ENCODE measurements at regions not wholly inside any gene's neighbourhood (a gene's known extent, or its start where the extent isn't known, plus 50 kb on each side); places are given as distances from the start of the nearest gene placed in this dataset.

DNA sequence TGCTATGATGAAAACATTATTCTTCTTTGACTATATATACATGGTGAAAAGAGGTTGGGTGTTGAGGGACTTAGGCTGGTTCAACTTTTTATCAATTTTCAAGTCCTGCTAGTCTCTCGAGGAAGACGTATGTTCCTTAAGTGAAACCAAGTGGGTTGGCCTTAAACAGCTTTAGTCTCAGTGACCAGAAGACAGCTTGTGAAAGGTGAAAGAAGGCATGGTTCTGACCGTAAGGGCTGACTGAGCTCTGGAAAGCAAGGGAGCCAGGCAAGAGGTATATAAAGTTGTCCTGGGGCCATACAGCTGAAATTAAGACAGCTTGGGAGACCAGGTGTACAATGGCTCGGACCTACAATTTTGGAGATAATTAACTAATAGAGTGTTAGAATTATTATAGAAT lies 128.9 kb upstream of the TP63 start:
- no peaks in the 10 kb centered on the region for H3K9me3 ChIP-seq (ENCODE audit: control insufficient read depth, insufficient read depth, low read length)
- no peak overlapping the region for H3K4me3 ChIP-seq (ENCODE audit: low read depth, low read length)
- ChIA-PET POLR2A (no interaction called here), CTCF (no interaction called here)
- H3K27me3 ChIP-seq (ENCODE audit: control insufficient read depth, insufficient read depth, low read length) = no peaks in the 10 kb centered on the region
- no peak for DNase-seq (ENCODE audit: low read depth, low spot score)
- no peak overlapping the region for H3K27ac ChIP-seq (ENCODE audit: low read depth, low read length)
- TF ChIP-seq, protein P1, sequence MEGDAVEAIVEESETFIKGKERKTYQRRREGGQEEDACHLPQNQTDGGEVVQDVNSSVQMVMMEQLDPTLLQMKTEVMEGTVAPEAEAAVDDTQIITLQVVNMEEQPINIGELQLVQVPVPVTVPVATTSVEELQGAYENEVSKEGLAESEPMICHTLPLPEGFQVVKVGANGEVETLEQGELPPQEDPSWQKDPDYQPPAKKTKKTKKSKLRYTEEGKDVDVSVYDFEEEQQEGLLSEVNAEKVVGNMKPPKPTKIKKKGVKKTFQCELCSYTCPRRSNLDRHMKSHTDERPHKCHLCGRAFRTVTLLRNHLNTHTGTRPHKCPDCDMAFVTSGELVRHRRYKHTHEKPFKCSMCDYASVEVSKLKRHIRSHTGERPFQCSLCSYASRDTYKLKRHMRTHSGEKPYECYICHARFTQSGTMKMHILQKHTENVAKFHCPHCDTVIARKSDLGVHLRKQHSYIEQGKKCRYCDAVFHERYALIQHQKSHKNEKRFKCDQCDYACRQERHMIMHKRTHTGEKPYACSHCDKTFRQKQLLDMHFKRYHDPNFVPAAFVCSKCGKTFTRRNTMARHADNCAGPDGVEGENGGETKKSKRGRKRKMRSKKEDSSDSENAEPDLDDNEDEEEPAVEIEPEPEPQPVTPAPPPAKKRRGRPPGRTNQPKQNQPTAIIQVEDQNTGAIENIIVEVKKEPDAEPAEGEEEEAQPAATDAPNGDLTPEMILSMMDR (IDR thresholded peaks at IDR 0.05; ENCODE audit: low read depth, low read length) = no peak

DNA sequence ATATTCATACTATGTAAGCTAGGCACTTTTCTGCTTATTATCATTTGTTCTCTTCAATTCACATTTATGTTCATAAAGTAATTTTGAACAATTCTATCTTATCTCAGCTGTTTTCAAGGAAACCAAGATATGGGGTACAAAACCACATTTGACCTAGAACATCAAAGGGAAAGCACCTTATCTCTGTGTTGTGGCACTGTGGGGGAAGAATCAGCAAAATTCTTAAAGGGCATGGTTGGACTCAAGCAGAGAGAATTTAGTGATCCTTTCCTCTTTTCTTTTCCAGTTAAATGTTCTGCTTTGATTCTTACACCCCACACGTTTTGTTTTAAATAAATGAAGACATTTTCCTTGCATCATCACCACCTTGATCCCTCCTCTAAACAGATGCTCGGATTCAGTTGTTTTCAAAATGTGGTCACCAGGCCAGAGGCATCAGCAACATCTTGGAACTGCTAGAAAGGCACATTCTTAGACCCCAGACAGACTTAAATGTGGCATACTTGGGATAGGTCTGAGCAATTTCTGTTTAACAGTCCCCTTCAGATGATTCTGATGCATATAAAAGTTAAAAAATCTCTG lies 128.4 kb upstream of the TP63 start:
- Histone ChIP-seq H3K27ac (ENCODE audit: low read depth, low read length) (no peak overlapping the region), H3K4me3 (ENCODE audit: low read depth, low read length) (no peak overlapping the region), H3K27me3 (ENCODE audit: control insufficient read depth, insufficient read depth, low read length) (no peaks in the 10 kb centered on the region), H3K9me3 (ENCODE audit: control insufficient read depth, insufficient read depth, low read length) (no peaks in the 10 kb centered on the region)
- ChIA-PET CTCF (no interaction called here), POLR2A (no interaction called here)
- DNase-seq (ENCODE audit: low read depth, low spot score) = no peak
- TF ChIP-seq, protein P1 (IDR thresholded peaks at IDR 0.05; ENCODE audit: low read depth, low read length) = no peak

DNA sequence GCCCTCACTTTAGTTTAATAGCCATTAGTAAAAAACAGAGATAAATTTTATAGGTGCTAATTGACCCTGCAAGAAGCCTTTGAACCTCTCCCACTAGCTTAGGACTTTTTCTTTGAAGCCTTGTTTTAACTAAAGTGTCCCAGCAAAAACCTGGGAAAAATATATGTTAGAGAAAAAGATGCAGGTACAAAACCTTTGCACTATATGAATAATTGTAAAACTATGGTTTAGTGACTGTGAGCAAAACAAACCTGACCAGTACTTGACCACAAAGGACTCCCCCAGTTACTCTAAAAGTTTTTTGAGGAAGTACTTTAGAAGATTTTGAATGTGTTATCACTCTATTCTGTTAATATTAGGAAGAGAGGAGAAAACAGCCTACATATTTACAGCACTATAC lies 123.3 kb upstream of the TP63 start:
- CTCF ChIA-PET = no interaction called here
- no peak overlapping the region for H3K4me3 ChIP-seq (ENCODE audit: low read depth, low read length)
- TF ChIP-seq, protein P1 (IDR thresholded peaks at IDR 0.05; ENCODE audit: low read depth, low read length) = no peak
- DNase-seq (ENCODE audit: low read depth, low spot score) = no peak
- POLR2A ChIA-PET = no interaction called here
- no peak overlapping the region for H3K27ac ChIP-seq (ENCODE audit: low read depth, low read length)
- H3K9me3 ChIP-seq (ENCODE audit: control insufficient read depth, insufficient read depth, low read length) = no peaks in the 10 kb centered on the region
- no peaks in the 10 kb centered on the region for H3K27me3 ChIP-seq (ENCODE audit: control insufficient read depth, insufficient read depth, low read length)

DNA sequence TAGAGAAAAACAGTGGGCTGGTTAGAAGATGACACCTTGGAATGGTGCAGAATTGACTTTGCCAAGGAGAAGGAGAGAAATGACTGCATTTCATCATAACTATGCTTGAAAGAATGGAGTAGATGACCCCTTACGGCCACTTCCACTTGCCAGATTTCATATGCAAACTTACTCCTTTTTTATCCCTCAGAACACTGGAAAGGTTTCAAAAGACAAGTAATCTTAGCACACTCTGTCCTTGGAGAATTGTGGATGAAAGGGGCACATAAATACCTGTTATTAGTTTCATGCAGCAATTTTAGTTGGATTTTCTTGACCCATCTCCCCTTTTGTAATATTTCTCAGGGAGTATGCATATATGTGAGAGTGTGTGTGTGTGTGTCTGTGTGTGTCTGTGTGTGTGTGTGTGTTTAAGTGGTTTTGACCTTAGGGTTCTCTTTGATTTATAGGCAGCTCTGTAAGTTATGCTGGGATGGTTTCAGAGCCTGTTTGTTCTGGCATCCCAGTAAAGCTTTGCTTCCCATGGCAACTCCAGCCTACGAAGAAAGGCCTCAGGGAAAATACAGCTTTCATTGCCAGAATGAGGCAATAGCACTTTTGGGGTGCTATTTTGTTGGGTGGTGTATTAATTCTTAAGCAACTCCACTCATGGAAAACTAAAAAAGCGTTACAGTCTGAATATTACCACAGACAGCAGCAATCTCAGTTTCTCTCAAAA lies 122.2 kb upstream of the TP63 start:
- no peak for DNase-seq (ENCODE audit: low read depth, low spot score)
- H3K4me3 ChIP-seq (ENCODE audit: low read depth, low read length) = no peak overlapping the region

DNA sequence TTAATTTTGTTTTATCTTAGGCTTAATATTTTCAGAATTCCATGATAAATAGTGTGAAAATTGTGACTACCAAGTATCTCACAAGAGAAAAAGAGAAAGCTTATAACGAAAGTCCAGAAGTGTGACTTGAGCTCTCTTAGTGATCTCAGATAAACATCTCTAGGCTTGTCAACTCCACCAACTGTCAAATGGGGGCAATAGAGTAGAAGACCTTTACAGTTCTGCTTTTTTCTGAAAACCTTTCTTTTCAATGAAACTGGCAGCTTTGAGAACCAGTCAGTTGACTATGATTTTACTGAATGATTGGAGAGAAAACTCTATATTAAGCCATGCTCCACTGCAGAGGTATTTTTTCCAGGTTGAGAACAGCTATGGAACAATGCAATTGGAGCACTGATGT lies 119.2 kb upstream of the TP63 start:
- H3K27me3 ChIP-seq (ENCODE audit: control insufficient read depth, insufficient read depth, low read length) = no peaks in the 10 kb centered on the region
- POLR2A ChIA-PET = no interaction called here

More for the DNA sequence above, 122.2 kb upstream of the TP63 start:
- no peaks in the 10 kb centered on the region for H3K9me3 ChIP-seq (ENCODE audit: control insufficient read depth, insufficient read depth, low read length)
- CTCF ChIA-PET = no interaction called here
- POLR2A ChIA-PET = no interaction called here
- no peak overlapping the region for H3K27ac ChIP-seq (ENCODE audit: low read depth, low read length)
- TF ChIP-seq, protein P1 (IDR thresholded peaks at IDR 0.05; ENCODE audit: low read depth, low read length) = no peak
- H3K27me3 ChIP-seq (ENCODE audit: control insufficient read depth, insufficient read depth, low read length) = no peaks in the 10 kb centered on the region

More for the DNA sequence above, 119.2 kb upstream of the TP63 start:
- TF ChIP-seq, protein P1 (IDR thresholded peaks at IDR 0.05; ENCODE audit: low read depth, low read length) = no peak
- Histone ChIP-seq H3K27ac (ENCODE audit: low read depth, low read length) (no peak overlapping the region), H3K4me3 (ENCODE audit: low read depth, low read length) (no peak overlapping the region), H3K9me3 (ENCODE audit: control insufficient read depth, insufficient read depth, low read length) (no peaks in the 10 kb centered on the region)
- no peak for DNase-seq (ENCODE audit: low read depth, low spot score)
- CTCF ChIA-PET = no interaction called here

Data from AG04450 (cell line).